Memory B cell (primary cell): ENCODE measurements at regions not wholly inside any gene's neighbourhood (a gene's known extent, or its start where the extent isn't known, plus 50 kb on each side); places are given as distances from the start of the nearest gene placed in this dataset.

ENCODE experiments used
- ATAC-seq: fragments of 150-1000 bp; cut with Tn5 transposase; 2 replicates; pipeline ENCODE4 v1.10.0; 2021; ENCODE audit warnings: low read depth, mild to moderate bottlenecking, moderate library complexity
- DNase-seq, 2 donors: peaks; one replicate each; pipeline ENCODE4 v3.0.0; 2022; ENCODE audit warnings: low spot score in 2 of 2
- H3K27ac Mint-ChIP-seq: one replicate; pipeline ENCODE4 v1.8.0; 2022; ENCODE audit warnings: mild to moderate bottlenecking, moderate library complexity, mixed read lengths
- H3K27me3 Mint-ChIP-seq: one replicate; pipeline ENCODE4 v1.8.0; 2022; ENCODE audit warnings: mixed read lengths
- H3K36me3 Mint-ChIP-seq: one replicate; pipeline ENCODE4 v1.8.0; 2022; ENCODE audit warnings: mild to moderate bottlenecking, mixed read lengths
- H3K4me1 Mint-ChIP-seq: one replicate; pipeline ENCODE4 v1.8.0; 2022; ENCODE audit warnings: mixed read lengths
- H3K4me3 Mint-ChIP-seq: one replicate; pipeline ENCODE4 v1.8.0; 2022; ENCODE audit warnings: mild to moderate bottlenecking, moderate library complexity, mixed read lengths
- H3K9me3 Mint-ChIP-seq: one replicate; pipeline ENCODE4 v1.8.0; 2022; ENCODE audit warnings: mixed read lengths

DNA sequence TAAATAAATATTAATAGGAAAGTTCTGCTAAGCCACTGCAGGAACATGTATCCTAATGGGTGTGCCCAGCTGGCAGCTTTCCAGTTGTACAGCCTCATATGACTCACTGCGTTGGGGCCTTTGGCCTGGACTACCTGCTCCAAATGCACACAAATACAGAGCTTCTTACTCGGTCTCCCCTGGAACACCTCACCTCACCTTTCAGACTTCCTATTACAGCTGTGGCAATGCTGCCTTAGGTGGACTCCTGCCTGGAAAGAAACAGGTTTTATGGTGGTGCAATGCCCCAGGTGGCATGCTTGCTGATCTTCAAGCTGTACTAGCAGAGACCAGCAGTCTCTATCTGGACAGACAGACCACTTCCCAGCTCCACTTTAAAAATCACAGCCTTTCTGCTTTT is 85.7 kb upstream of the EXOC1L start:
- H3K27me3 Mint-ChIP-seq = peaks cover 13% of the 10 kb centered on the region
- H3K36me3 Mint-ChIP-seq = no peaks in the 10 kb centered on the region
- no peak overlapping the region for H3K4me3 Mint-ChIP-seq
- no peak for ATAC-seq
- no peak for DNase-seq
- no peak overlapping the region for H3K27ac Mint-ChIP-seq
- H3K4me1 Mint-ChIP-seq = peaks cover 4% of the 10 kb centered on the region
- no peaks in the 10 kb centered on the region for H3K9me3 Mint-ChIP-seq

GRCh38 chr4:55736605-55737183 is 82.9 kb upstream of the EXOC1L start:
- H3K4me3 Mint-ChIP-seq = no peak overlapping the region
- H3K9me3 Mint-ChIP-seq = no peaks in the 10 kb centered on the region
- ATAC-seq (no peak), DNase-seq (no peak)
- no peaks in the 10 kb centered on the region for H3K36me3 Mint-ChIP-seq
- peaks cover 4% of the 10 kb centered on the region for H3K4me1 Mint-ChIP-seq
- no peak overlapping the region for H3K27ac Mint-ChIP-seq
- H3K27me3 Mint-ChIP-seq = peaks cover 12% of the 10 kb centered on the region

GRCh38 chr4:55742655-55743202 is 76.9 kb upstream of the EXOC1L start:
- Mint-ChIP-seq H3K9me3 (no peaks in the 10 kb centered on the region), H3K27ac (no peak overlapping the region), H3K36me3 (no peaks in the 10 kb centered on the region), H3K4me1 (no peaks in the 10 kb centered on the region), H3K4me3 (no peak overlapping the region), H3K27me3 (peaks cover 8% of the 10 kb centered on the region)
- ATAC-seq (no peak), DNase-seq (no peak)

- DNase-seq (no peak), ATAC-seq (no peak)
- Mint-ChIP-seq H3K9me3 (no peaks in the 10 kb centered on the region), H3K4me1 (no peaks in the 10 kb centered on the region), H3K27me3 (peaks cover 14% of the 10 kb centered on the region), H3K36me3 (no peaks in the 10 kb centered on the region), H3K27ac (no peak overlapping the region), H3K4me3 (no peak overlapping the region)
Measured at GRCh38 chr4:55744369-55744768, 75.2 kb upstream of the EXOC1L start.

- ATAC-seq = no peak
- no peak for DNase-seq
- Mint-ChIP-seq H3K4me1 (no peaks in the 10 kb centered on the region), H3K36me3 (no peaks in the 10 kb centered on the region), H3K4me3 (no peak overlapping the region), H3K27ac (no peak overlapping the region), H3K9me3 (no peaks in the 10 kb centered on the region), H3K27me3 (peaks cover 14% of the 10 kb centered on the region)
Measured at GRCh38 chr4:55745014-55745413, 74.6 kb upstream of the EXOC1L start.

- H3K9me3 Mint-ChIP-seq = peaks cover 2% of the 10 kb centered on the region
- DNase-seq (no peak), ATAC-seq (no peak)
- H3K4me1 Mint-ChIP-seq = no peaks in the 10 kb centered on the region
- peaks cover 18% of the 10 kb centered on the region for H3K27me3 Mint-ChIP-seq
- no peak overlapping the region for H3K27ac Mint-ChIP-seq
- no peaks in the 10 kb centered on the region for H3K36me3 Mint-ChIP-seq
- H3K4me3 Mint-ChIP-seq = no peak overlapping the region
Measured at GRCh38 chr4:55747793-55748192, 71.8 kb upstream of the EXOC1L start.

DNA sequence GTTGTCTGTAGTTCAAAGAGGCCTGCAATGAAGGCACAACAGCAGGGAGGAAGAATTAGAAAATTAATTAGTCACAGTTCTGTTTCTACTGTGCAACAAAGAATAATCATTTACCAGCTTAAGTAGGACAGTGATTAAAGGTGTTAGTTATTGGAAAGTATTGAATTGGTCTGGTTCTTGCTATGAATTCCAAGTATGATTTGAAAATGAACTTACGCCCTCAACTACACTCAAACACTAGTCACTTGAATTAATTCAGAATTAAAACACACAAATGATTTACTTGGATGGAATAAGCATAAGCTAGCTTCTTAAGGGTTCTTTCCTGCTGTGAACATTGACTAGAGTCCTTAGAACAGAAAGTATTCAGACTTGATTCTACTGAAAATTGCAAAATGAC is 69.9 kb upstream of the EXOC1L start:
- H3K27me3 Mint-ChIP-seq = peaks cover 20% of the 10 kb centered on the region
- H3K9me3 Mint-ChIP-seq = peaks cover 2% of the 10 kb centered on the region
- no peak overlapping the region for H3K4me3 Mint-ChIP-seq
- ATAC-seq (no peak), DNase-seq (no peak)
- H3K36me3 Mint-ChIP-seq = no peaks in the 10 kb centered on the region
- H3K27ac Mint-ChIP-seq = no peak overlapping the region
- H3K4me1 Mint-ChIP-seq = no peaks in the 10 kb centered on the region

GRCh38 chr4:55752810-55753209 is 66.8 kb upstream of the EXOC1L start:
- no peak overlapping the region for H3K27ac Mint-ChIP-seq
- peaks cover 2% of the 10 kb centered on the region for H3K9me3 Mint-ChIP-seq
- no peaks in the 10 kb centered on the region for H3K36me3 Mint-ChIP-seq
- no peak overlapping the region for H3K4me3 Mint-ChIP-seq
- no peaks in the 10 kb centered on the region for H3K4me1 Mint-ChIP-seq
- ATAC-seq (no peak), DNase-seq (no peak)
- peaks cover 13% of the 10 kb centered on the region for H3K27me3 Mint-ChIP-seq

DNA sequence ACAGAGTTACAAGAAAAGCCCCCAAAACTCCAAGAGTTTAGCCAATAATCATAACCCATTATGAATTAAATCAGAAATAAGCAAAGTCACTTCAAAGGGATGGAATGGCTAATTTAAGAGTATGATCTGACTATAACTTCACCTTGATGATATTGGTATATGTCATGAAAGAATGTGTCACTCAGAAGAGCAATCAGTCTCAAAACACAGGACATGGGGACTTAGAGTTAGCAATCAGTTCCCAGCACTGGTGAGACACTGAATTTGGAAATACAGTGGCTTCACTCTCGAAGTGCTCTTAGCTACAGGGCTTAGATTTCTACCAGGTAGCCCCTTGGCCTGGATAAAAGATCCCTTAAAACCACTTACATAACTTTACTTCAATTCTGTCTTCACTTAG is 65.7 kb upstream of the EXOC1L start:
- no peak for ATAC-seq
- no peaks in the 10 kb centered on the region for H3K36me3 Mint-ChIP-seq
- H3K9me3 Mint-ChIP-seq = peaks cover 2% of the 10 kb centered on the region
- H3K4me1 Mint-ChIP-seq = no peaks in the 10 kb centered on the region
- no peak overlapping the region for H3K27ac Mint-ChIP-seq
- no peak for DNase-seq
- H3K27me3 Mint-ChIP-seq = peaks cover 6% of the 10 kb centered on the region
- H3K4me3 Mint-ChIP-seq = no peak overlapping the region

GRCh38 chr4:55754754-55755350 is 64.7 kb upstream of the EXOC1L start:
- DNase-seq (no peak), ATAC-seq (no peak)
- H3K9me3 Mint-ChIP-seq = peaks cover 2% of the 10 kb centered on the region
- no peaks in the 10 kb centered on the region for H3K4me1 Mint-ChIP-seq
- no peak overlapping the region for H3K4me3 Mint-ChIP-seq
- no peaks in the 10 kb centered on the region for H3K36me3 Mint-ChIP-seq
- H3K27me3 Mint-ChIP-seq = peaks cover 6% of the 10 kb centered on the region
- no peak overlapping the region for H3K27ac Mint-ChIP-seq

- H3K36me3 Mint-ChIP-seq = no peaks in the 10 kb centered on the region
- ATAC-seq (no peak), DNase-seq (no peak)
- H3K27me3 Mint-ChIP-seq = peaks cover 3% of the 10 kb centered on the region
- H3K9me3 Mint-ChIP-seq = no peaks in the 10 kb centered on the region
- no peaks in the 10 kb centered on the region for H3K4me1 Mint-ChIP-seq
- H3K4me3 Mint-ChIP-seq = no peak overlapping the region
- H3K27ac Mint-ChIP-seq = no peak overlapping the region
Measured at GRCh38 chr4:55756208-55756607, 63.4 kb upstream of the EXOC1L start.

DNA sequence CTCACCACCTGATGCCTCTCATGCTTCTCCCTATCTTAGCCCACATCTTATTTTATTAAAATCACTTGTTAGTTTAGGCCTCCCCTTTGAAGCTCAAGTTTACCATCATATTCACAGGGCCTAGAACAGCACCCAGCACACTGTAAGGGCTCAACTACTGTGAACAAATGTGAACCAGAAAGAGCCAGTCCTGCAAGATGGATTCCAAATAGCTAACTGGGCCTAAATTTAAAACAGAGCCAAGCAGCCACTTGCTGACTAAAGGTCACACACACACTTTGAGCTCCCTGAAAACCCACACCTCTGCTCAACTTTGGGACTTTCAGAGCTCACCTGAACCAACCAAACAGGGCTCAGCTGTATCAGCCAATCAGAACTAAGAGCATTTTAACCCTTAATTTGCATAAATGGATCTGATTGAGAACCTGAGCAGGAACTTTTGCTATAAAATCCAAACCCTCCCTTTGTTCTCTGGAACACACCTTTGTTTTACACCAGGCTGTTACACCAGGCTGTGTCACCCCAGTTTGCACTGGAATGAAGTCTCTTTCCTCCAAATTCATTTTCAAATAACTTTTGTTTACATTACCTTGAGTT is 62.1 kb upstream of the EXOC1L start:
- H3K9me3 Mint-ChIP-seq = no peaks in the 10 kb centered on the region
- peaks cover 2% of the 10 kb centered on the region for H3K27me3 Mint-ChIP-seq
- ATAC-seq (no peak), DNase-seq (no peak)
- H3K4me1 Mint-ChIP-seq = no peaks in the 10 kb centered on the region
- no peak overlapping the region for H3K4me3 Mint-ChIP-seq
- H3K36me3 Mint-ChIP-seq = no peaks in the 10 kb centered on the region
- no peak overlapping the region for H3K27ac Mint-ChIP-seq

DNA sequence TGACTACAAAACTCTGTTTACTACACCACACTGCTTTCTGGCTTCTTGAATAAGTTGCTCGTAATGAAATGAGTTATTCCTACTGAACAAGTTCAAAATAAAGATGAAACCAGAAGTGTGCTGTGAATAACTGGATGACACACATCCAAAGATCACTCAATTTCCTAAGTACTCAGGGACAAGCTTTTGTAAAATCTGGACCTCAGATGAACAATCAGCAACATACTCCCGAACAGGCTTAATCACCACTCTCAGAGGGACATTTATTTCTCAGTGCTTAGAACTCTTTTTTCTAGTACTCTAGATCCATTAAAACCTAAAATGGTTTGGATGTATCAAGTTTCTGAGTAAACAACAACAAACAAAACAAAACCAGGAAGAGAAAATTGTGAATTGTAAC is 61.5 kb upstream of the EXOC1L start:
- Mint-ChIP-seq H3K36me3 (no peaks in the 10 kb centered on the region), H3K27me3 (peaks cover 2% of the 10 kb centered on the region), H3K9me3 (no peaks in the 10 kb centered on the region), H3K4me1 (no peaks in the 10 kb centered on the region), H3K27ac (no peak overlapping the region), H3K4me3 (no peak overlapping the region)
- DNase-seq (no peak), ATAC-seq (no peak)

DNA sequence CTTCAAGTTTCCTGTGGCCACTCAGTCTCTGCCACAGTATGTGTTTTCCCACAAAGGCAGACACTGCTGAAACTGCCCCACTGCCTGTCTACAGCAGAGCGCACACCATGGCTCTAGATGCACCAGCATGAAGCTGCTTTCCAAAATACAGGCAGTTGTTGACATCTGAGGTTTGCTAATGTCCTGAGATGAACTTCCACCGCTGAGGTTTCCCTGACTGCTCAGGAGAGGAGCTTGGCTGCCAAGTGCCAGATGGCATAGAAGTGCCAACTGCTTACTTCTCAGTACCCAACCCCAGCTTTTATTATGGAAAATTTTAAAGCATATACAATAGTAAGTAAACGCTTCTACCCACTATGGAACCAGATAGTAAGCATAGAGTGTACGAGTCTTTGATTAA is 61.0 kb upstream of the EXOC1L start:
- no peak for DNase-seq
- Mint-ChIP-seq H3K27ac (no peak overlapping the region), H3K27me3 (no peaks in the 10 kb centered on the region), H3K4me1 (no peaks in the 10 kb centered on the region), H3K4me3 (no peak overlapping the region), H3K36me3 (no peaks in the 10 kb centered on the region), H3K9me3 (no peaks in the 10 kb centered on the region)
- no peak for ATAC-seq

DNA sequence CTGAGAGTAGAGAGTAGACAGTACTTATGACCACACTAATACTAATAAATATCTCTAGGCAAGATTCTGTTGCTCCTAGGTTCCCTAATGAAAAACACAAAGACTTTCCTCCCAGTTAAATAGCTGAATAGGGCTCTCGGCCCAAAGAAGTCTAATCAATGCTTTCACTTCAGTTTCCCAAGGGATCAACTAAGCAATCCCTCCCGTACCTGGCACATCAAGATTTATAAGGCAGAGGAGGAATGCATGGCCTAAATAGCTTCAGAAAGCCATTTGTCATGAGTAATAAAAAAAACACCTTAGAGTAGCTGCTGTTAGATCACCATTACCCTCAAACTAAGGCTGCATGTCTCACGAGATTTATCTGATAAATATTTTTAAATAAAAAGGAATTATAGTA is 56.8 kb upstream of the EXOC1L start:
- Mint-ChIP-seq H3K27ac (no peak overlapping the region), H3K9me3 (no peaks in the 10 kb centered on the region), H3K27me3 (peaks cover 6% of the 10 kb centered on the region), H3K4me3 (no peak overlapping the region), H3K4me1 (no peaks in the 10 kb centered on the region), H3K36me3 (no peaks in the 10 kb centered on the region)
- ATAC-seq = no peak
- no peak for DNase-seq
